ENCODE measurements at regions not wholly inside any gene's neighbourhood (a gene's known extent, or its start where the extent isn't known, plus 50 kb on each side); places are given as distances from the start of the nearest gene placed in this dataset.

DNA sequence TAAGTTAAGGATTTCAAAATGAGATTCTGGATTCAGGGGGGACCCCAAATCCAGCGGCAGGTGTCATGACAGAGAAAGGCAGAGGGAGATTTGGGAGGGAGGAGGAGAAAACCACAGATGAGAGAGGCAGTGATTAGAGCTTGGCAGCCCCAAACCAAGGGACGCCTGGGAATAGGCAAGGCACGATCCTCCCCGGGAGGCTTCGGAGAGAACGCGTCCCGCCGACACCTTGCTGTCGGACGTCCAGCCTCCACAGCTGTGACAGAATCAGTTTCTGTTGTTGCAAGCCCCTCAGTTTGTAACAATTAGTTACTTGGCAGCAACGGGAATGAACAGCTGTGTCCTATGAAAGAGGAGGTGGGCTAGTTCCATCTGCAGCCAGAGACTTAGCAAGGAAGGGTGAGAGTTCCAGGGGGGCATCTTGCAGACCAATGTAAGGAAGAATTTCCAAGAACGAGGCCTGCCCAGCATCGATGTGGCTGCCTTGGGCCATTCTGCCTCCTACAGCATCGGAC, 110.7 kb upstream of the SDK2 start:
- Histone ChIP-seq H3K4me1 (ENCODE audit: control insufficient read depth in 2 of 2, insufficient read depth in 2 of 2, low read length in 2 of 2) (no peaks in the 10 kb centered on the region), H3K9me3 (ENCODE audit: control insufficient read depth in 2 of 2, insufficient read depth in 1 of 2, low read length in 1 of 2) (no peaks in the 10 kb centered on the region), H3K4me3 (ENCODE audit: low read length in 2 of 2) (no peak overlapping the region), H3K27me3 (ENCODE audit: control insufficient read depth in 2 of 2, insufficient read depth in 1 of 2, low read length in 1 of 2) (peaks cover 0 to 30% of the 10 kb centered on the region in 2 donors), H3K27ac (ENCODE audit: low read depth in 1 of 2, low read length in 1 of 2) (no peak overlapping the region), H3K36me3 (ENCODE audit: control insufficient read depth in 2 of 2, insufficient read depth in 2 of 2, low read length in 1 of 2) (no peaks in the 10 kb centered on the region)
- WGBS: 95% methylated on average over 15 of the region's 15 CpGs
- no peak for DNase-seq (ENCODE audit: low read depth in 6 of 9, low spot score in 9 of 9)

DNA sequence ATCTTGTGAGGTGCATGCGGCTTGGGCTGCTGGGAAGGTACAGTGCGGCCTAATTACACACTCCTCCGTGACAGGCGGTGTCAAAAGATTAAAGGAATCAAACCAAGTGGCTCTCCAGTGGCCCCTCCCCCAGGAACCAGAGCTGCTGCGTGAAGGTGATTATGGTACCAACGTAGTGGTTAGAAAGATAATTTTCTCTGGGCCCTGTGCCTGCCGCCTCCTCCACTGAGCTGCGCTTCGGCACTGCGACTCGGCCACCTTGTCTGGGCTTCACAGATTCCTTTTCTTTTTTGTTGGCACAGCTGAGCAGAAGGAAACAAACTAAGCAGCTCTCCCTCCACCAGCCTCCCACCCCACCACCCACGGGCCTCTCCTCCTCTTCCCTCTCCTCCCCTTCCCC, 113.2 kb upstream of the SDK2 start:
- Histone ChIP-seq H3K4me3 (ENCODE audit: low read length in 2 of 2) (no peak overlapping the region), H3K36me3 (ENCODE audit: control insufficient read depth in 2 of 2, insufficient read depth in 2 of 2, low read length in 1 of 2) (no peaks in the 10 kb centered on the region), H3K9me3 (ENCODE audit: control insufficient read depth in 2 of 2, insufficient read depth in 1 of 2, low read length in 1 of 2) (no peaks in the 10 kb centered on the region), H3K27me3 (ENCODE audit: control insufficient read depth in 2 of 2, insufficient read depth in 1 of 2, low read length in 1 of 2) (peaks cover 0 to 32% of the 10 kb centered on the region in 2 donors), H3K27ac (ENCODE audit: low read depth in 1 of 2, low read length in 1 of 2) (no peak overlapping the region), H3K4me1 (ENCODE audit: control insufficient read depth in 2 of 2, insufficient read depth in 2 of 2, low read length in 2 of 2) (no peaks in the 10 kb centered on the region)
- DNase-seq (ENCODE audit: low read depth in 6 of 9, low spot score in 9 of 9): no peak
- 85% methylated on average over 12 of the region's 12 CpGs for WGBS

DNA sequence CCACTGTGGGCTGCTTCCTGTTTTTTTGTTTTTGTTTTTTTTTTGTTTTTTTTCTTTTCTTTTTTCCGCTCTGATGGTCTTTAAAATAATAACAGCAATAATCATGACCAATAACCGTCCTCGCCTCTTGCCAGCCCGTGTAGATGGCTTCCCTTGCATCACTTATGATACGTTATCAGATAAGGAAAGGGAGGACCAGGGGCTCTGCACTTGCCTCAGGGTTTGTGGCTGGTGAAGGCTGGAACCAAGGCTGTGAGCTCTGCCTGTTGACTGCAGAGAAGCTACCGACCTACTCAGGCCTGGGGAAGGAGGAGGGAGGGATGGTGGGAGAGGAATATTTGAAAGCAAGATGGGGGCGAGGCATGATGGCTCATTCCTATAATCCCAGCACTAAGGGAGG, 114.0 kb upstream of the SDK2 start:
- no peak for DNase-seq (ENCODE audit: low read depth in 6 of 9, low spot score in 9 of 9)
- Histone ChIP-seq H3K27me3 (ENCODE audit: control insufficient read depth in 2 of 2, insufficient read depth in 1 of 2, low read length in 1 of 2) (peaks cover 0 to 32% of the 10 kb centered on the region in 2 donors), H3K27ac (ENCODE audit: low read depth in 1 of 2, low read length in 1 of 2) (no peak overlapping the region), H3K4me1 (ENCODE audit: control insufficient read depth in 2 of 2, insufficient read depth in 2 of 2, low read length in 2 of 2) (no peaks in the 10 kb centered on the region), H3K36me3 (ENCODE audit: control insufficient read depth in 2 of 2, insufficient read depth in 2 of 2, low read length in 1 of 2) (no peaks in the 10 kb centered on the region), H3K9me3 (ENCODE audit: control insufficient read depth in 2 of 2, insufficient read depth in 1 of 2, low read length in 1 of 2) (no peaks in the 10 kb centered on the region), H3K4me3 (ENCODE audit: low read length in 2 of 2) (no peak overlapping the region)
- WGBS: 63% methylated on average over 7 of the region's 7 CpGs

DNA sequence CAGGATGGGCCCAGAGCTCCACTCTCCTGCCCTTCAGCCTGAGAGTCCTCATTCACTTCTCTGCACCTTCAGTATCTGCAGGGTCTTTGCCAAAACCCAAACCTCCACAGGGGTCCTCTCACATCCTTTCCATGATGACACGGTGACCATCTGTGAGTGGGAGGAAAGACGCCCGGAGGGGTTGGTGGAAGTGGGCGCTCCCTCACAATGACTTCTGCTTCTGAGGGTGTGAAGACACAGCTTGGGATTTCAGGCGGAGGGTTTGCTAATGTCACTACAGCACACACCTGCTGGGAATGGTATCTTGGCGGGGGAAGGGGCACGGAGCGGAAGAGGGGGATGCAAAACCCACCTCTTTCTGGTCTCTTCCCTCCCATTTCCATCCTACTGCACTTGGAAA, 115.1 kb upstream of the SDK2 start:
- H3K27me3 ChIP-seq (ENCODE audit: control insufficient read depth in 2 of 2, insufficient read depth in 1 of 2, low read length in 1 of 2): peaks cover 0 to 32% of the 10 kb centered on the region in 2 donors
- H3K27ac ChIP-seq (ENCODE audit: low read depth in 1 of 2, low read length in 1 of 2): no peak overlapping the region
- H3K4me1 ChIP-seq (ENCODE audit: control insufficient read depth in 2 of 2, insufficient read depth in 2 of 2, low read length in 2 of 2): no peaks in the 10 kb centered on the region
- H3K4me3 ChIP-seq (ENCODE audit: low read length in 2 of 2): no peak overlapping the region
- H3K36me3 ChIP-seq (ENCODE audit: control insufficient read depth in 2 of 2, insufficient read depth in 2 of 2, low read length in 1 of 2): no peaks in the 10 kb centered on the region
- no peak for DNase-seq (ENCODE audit: low read depth in 6 of 9, low spot score in 9 of 9)
- 87% methylated on average over 8 of the region's 8 CpGs for WGBS
- no peaks in the 10 kb centered on the region for H3K9me3 ChIP-seq (ENCODE audit: control insufficient read depth in 2 of 2, insufficient read depth in 1 of 2, low read length in 1 of 2)

DNA sequence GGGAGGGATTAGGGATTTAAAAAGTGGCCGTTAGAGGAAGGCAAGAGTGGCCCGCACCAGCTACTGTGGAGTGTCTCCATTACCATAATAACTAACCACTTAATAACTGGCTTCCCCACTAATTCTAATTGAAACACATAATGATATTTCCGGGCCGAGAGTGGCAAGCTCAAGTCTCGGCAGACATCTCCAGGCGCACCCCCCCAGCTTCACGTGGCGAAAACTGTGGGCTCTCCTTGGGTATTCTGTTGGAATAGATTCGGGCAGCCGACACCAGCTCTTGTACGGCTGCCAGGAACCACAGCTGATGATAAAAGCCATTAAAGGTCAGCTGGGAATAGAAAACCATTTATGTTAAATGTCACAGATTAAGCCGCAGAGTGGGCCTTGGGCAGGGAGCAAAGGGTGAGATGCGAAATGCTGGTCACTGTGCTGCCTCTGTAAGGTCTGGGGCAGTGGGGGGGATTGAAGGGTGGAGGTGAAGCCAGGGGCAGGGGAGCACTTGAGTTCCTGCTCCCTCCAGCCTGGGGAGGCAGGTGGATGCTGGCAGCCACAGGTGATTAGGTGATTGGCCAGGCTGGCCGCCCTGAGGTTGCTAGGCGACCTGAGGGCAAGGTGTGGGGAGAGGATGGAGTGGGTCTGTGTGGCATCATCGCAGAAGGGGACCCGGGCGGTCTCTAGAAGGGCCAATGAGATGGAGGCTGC, 115.6 kb upstream of the SDK2 start:
- no peak for DNase-seq (ENCODE audit: low read depth in 6 of 9, low spot score in 9 of 9)
- 92% methylated on average over 18 of the region's 18 CpGs for WGBS
- Histone ChIP-seq H3K9me3 (ENCODE audit: control insufficient read depth in 2 of 2, insufficient read depth in 1 of 2, low read length in 1 of 2) (no peaks in the 10 kb centered on the region), H3K4me3 (ENCODE audit: low read length in 2 of 2) (no peak overlapping the region), H3K27ac (ENCODE audit: low read depth in 1 of 2, low read length in 1 of 2) (no peak overlapping the region), H3K4me1 (ENCODE audit: control insufficient read depth in 2 of 2, insufficient read depth in 2 of 2, low read length in 2 of 2) (no peaks in the 10 kb centered on the region), H3K27me3 (ENCODE audit: control insufficient read depth in 2 of 2, insufficient read depth in 1 of 2, low read length in 1 of 2) (peaks cover 0 to 32% of the 10 kb centered on the region in 2 donors), H3K36me3 (ENCODE audit: control insufficient read depth in 2 of 2, insufficient read depth in 2 of 2, low read length in 1 of 2) (no peaks in the 10 kb centered on the region)

DNA sequence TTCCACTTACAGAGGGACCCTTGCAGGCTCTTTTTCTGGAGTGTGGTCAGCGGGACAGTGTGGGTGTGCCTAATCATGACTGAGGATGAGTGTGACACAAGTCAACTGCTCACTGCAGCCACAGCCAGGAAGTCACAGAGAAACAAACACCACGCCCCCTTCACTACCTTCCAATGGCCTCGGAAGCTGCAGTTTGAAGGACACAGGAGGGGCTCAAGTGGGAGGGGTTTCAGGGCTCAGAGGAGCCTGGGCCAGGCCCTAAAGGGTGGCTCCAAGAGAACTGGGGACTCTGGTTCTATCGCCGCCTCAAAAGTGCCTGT, 116.2 kb upstream of the SDK2 start:
- Histone ChIP-seq H3K27ac (ENCODE audit: low read depth in 1 of 2, low read length in 1 of 2) (no peak overlapping the region), H3K27me3 (ENCODE audit: control insufficient read depth in 2 of 2, insufficient read depth in 1 of 2, low read length in 1 of 2) (peaks cover 0 to 30% of the 10 kb centered on the region in 2 donors), H3K36me3 (ENCODE audit: control insufficient read depth in 2 of 2, insufficient read depth in 2 of 2, low read length in 1 of 2) (no peaks in the 10 kb centered on the region), H3K4me3 (ENCODE audit: low read length in 2 of 2) (no peak overlapping the region), H3K4me1 (ENCODE audit: control insufficient read depth in 2 of 2, insufficient read depth in 2 of 2, low read length in 2 of 2) (no peaks in the 10 kb centered on the region), H3K9me3 (ENCODE audit: control insufficient read depth in 2 of 2, insufficient read depth in 1 of 2, low read length in 1 of 2) (no peaks in the 10 kb centered on the region)
- DNase-seq (ENCODE audit: low read depth in 6 of 9, low spot score in 9 of 9): no peak
- 92% methylated on average over 5 of the region's 5 CpGs for WGBS

DNA sequence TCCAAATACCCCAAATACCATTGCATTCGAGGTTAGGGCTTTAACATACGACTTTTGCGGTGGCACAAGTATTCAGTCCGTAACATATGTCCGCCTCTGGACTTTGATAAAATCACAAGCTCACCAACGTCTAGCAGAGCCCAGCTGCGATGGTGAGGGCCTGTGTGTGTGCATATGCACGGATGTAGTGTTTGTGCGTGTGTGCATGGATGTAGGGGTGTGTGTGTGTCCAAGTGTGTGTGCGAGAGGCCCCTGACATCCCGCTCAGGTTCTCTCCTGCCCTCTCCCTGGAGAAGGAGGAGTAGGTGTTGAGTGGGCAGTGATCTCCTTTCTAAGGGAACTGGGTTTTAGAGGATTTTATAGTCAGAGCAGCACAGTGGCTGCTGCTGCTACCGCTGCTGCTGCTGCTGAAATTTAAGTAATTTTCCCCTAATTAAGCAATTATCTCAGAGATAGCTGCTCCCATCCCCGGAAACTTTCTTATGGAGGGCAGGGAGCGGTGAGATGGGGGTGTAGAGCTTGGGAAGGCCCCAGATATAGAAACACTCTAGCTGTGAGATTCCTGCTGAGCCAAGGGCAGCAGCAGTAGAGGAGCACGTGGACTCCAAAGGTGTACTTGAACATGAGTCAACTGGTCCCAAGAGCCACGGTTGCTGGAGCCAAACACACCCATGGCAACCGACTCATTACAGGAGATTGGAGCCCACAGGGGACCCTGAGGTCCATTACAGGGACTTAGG, 121.7 kb upstream of the SDK2 start:
- peaks cover 0 to 8% of the 10 kb centered on the region in 2 donors for H3K27me3 ChIP-seq (ENCODE audit: control insufficient read depth in 2 of 2, insufficient read depth in 1 of 2, low read length in 1 of 2)
- 90% methylated on average over 17 of the region's 17 CpGs for WGBS
- no peak overlapping the region for H3K4me3 ChIP-seq (ENCODE audit: low read length in 2 of 2)
- H3K4me1 ChIP-seq (ENCODE audit: control insufficient read depth in 2 of 2, insufficient read depth in 2 of 2, low read length in 2 of 2): no peaks in the 10 kb centered on the region
- no peak overlapping the region for H3K27ac ChIP-seq (ENCODE audit: low read depth in 1 of 2, low read length in 1 of 2)
- H3K9me3 ChIP-seq (ENCODE audit: control insufficient read depth in 2 of 2, insufficient read depth in 1 of 2, low read length in 1 of 2): no peaks in the 10 kb centered on the region
- DNase-seq (ENCODE audit: low read depth in 6 of 9, low spot score in 9 of 9): no peak
- no peaks in the 10 kb centered on the region for H3K36me3 ChIP-seq (ENCODE audit: control insufficient read depth in 2 of 2, insufficient read depth in 2 of 2, low read length in 1 of 2)

DNA sequence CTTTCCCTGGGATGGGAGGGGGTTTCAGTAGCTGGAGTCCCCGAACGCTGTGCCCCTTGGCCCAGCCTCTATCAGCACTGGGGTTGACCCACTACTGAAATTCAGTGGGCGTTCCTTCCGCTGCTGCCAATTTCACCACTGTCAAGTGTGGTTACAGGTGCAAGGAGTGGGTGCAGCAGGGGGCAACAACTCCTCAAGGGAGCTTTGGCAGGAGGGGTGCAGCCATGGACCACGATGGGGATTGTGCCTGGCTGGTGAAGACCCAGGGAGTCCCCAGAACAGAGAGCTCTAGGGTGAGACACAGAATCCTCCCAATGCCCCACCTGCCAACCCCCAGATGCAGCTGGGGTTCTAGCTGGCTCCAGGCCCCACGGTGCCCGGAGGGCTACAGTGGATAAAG, 123.5 kb upstream of the SDK2 start:
- peaks cover 0 to 11% of the 10 kb centered on the region in 2 donors for H3K27me3 ChIP-seq (ENCODE audit: control insufficient read depth in 2 of 2, insufficient read depth in 1 of 2, low read length in 1 of 2)
- DNase-seq (ENCODE audit: low read depth in 6 of 9, low spot score in 9 of 9): no peak
- 82% methylated on average over 7 of the region's 7 CpGs for WGBS
- no peaks in the 10 kb centered on the region for H3K4me1 ChIP-seq (ENCODE audit: control insufficient read depth in 2 of 2, insufficient read depth in 2 of 2, low read length in 2 of 2)
- no peak overlapping the region for H3K27ac ChIP-seq (ENCODE audit: low read depth in 1 of 2, low read length in 1 of 2)
- no peaks in the 10 kb centered on the region for H3K9me3 ChIP-seq (ENCODE audit: control insufficient read depth in 2 of 2, insufficient read depth in 1 of 2, low read length in 1 of 2)
- no peak overlapping the region for H3K4me3 ChIP-seq (ENCODE audit: low read length in 2 of 2)
- H3K36me3 ChIP-seq (ENCODE audit: control insufficient read depth in 2 of 2, insufficient read depth in 2 of 2, low read length in 1 of 2): no peaks in the 10 kb centered on the region

DNA sequence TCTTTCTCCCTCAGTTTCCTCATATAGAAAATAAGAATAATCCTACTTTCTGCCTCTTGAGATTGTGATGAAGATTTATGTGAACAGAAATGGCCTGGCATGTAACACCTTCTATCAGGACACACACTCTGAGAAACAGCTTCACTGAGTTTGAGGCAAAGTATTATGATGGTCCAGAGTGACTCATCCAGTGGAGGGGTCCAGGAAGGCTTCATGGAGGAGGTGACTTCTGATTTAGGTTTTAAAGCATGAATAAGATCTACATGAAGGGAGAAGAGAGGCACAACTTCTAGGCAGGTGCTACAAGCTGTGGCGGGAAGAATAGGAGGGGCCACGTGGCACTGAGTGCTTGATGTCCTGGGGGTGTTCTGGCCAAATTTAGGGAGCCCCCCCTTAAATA, 124.4 kb upstream of the SDK2 start:
- H3K27me3 ChIP-seq (ENCODE audit: control insufficient read depth in 2 of 2, insufficient read depth in 1 of 2, low read length in 1 of 2): peaks cover 0 to 11% of the 10 kb centered on the region in 2 donors
- H3K27ac ChIP-seq (ENCODE audit: low read depth in 1 of 2, low read length in 1 of 2): no peak overlapping the region
- no peaks in the 10 kb centered on the region for H3K36me3 ChIP-seq (ENCODE audit: control insufficient read depth in 2 of 2, insufficient read depth in 2 of 2, low read length in 1 of 2)
- no peaks in the 10 kb centered on the region for H3K9me3 ChIP-seq (ENCODE audit: control insufficient read depth in 2 of 2, insufficient read depth in 1 of 2, low read length in 1 of 2)
- no peak for DNase-seq (ENCODE audit: low read depth in 6 of 9, low spot score in 9 of 9)
- no peak overlapping the region for H3K4me3 ChIP-seq (ENCODE audit: low read length in 2 of 2)
- WGBS: 92% methylated on average over 2 of the region's 2 CpGs
- no peaks in the 10 kb centered on the region for H3K4me1 ChIP-seq (ENCODE audit: control insufficient read depth in 2 of 2, insufficient read depth in 2 of 2, low read length in 2 of 2)

All from thymus (tissue), 11 donors.